NCI-H1694 treated with DMSO at 0.1 percent for 48 hours (cell line): ENCODE measurements at regions not wholly inside any gene's neighbourhood (a gene's known extent, or its start where the extent isn't known, plus 50 kb on each side); places are given as distances from the start of the nearest gene placed in this dataset.

Source experiments
- DNase-seq: peaks from one replicate; lab custom pipeline; 2025; lab: John Stamatoyannopoulos, UW

DNA sequence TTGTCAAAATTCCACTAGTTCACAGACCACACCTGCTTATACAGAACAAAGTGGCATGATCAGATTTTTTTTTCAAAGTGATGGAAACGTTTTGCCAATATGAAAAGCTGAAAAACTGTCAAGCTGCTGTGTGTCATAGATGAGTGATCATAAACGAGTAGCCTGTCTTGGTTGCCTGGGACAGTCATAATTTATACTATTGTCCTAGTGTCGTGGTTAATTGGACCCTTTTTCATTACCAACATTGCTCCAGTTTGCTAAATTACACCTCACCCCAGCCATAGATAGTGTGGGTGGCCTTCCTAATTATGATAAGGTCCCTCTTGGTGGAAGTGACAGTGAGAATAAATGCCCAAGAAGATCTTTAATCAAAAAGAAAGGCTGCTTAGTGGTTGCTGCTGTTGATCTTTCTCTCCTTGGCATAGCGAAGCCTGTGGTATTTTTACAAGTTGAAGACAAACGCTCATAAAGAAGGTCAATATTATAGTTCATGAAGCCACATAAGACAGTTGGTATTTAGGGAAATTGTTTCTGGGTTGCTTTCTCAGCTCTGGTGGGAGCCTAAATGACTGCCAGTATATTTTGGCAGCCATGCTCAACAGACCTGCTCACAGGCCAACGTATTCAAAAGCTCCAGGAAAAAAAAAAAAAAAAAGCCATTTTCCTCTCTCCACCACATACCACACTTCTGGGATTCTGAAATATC, 478.1 kb downstream of the PLA2G4A start:
- DNase-seq = no peak

DNA sequence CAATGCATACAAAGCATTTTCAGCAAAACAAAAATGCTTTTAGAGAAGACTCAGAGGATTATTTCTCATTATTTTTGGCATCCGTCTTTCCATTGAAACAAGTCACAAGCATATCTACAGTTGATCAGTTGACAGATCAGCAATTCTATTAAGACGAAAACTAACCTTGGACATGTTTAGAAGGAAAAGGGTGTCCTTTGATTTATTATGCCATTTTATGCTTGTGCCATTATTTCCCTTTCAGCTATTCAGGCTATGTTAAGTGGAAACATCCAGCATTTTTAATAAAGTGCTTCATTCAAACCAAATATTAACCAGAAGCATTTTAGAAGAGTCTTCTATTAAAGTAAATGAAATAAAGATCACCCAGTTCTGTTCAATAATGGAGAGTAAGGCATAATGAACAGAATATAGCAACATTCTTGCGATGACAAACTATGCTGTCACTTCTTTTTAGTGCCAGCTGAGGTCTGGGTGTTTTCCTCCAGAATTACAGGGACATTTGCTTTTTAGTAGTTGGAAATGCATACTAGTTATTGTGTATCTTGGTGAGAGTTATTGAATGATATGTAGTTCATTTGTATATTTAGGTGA, 481.4 kb downstream of the PLA2G4A start:
- DNase-seq = no peak

DNA sequence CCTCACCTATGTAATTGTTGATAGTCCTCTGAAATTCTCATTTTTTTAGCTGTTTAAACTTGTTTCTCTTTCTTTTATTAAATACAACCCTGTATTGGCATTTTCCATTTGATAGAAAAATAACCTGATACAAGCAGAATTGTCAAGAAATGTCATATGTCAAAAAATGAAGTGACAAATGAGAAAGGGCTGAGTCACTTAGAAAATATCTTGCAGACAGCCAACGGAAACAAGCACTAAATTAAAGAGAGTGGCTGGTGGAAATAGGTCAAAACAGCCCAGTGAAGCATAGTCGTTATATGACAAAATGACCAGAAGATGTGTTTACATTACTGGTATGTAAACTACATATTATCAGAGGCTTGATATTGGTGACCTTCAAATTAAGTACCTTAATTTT, 484.4 kb downstream of the PLA2G4A start:
- no peak for DNase-seq

DNA sequence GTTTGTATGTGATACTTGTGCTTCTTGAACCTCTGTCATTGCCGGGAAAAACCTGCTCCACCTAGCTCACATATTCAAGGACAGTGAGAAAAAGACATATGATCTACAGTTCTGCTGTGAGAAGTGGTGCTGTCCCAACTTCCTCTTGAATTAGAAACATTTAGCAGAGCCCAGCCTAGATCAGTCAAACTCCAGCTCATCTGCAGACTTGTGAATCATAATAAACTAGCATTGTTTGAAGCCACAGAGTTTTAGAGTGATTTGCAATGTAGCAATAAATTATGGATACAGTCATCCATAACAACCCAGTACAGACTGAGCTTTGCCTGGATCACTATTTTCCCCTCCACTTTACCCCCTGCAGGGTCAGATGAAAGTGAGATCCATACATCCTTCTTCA, 497.8 kb downstream of the PLA2G4A start:
- DNase-seq = no peak

DNA sequence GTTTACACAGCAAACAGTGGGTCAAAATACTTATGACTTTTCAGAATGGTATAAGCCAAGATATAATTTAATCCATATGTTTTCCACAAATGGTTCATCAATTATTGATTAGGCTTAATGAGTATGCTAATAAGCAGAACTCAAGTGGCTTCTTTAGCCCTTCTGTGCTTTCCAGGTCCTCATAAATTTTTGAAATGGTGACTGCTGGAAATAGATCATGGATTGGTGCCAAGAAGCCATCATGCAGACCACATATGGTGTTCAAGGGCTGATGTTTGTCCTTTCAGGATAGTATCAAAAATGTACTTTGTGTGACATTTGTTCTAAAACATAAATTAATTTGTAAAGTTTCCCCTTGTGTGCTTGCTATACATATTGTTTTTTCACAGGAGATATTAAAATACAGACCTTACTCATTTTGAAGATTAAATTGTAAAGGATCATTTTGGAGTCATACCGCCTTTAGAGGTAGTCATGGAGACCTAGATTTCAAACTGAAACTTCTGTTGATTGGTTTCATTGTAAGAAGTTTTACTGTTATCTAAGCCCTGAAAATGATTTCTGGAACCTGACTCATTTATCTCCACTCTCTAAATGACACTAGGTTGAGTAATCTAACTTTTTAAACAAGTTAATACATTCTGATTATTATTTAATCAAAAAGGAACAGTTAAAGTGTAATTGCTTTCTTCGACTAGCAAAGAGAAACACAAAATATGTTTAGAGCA, 507.9 kb downstream of the PLA2G4A start:
- peak; percentile 39 for DNase-seq

DNA sequence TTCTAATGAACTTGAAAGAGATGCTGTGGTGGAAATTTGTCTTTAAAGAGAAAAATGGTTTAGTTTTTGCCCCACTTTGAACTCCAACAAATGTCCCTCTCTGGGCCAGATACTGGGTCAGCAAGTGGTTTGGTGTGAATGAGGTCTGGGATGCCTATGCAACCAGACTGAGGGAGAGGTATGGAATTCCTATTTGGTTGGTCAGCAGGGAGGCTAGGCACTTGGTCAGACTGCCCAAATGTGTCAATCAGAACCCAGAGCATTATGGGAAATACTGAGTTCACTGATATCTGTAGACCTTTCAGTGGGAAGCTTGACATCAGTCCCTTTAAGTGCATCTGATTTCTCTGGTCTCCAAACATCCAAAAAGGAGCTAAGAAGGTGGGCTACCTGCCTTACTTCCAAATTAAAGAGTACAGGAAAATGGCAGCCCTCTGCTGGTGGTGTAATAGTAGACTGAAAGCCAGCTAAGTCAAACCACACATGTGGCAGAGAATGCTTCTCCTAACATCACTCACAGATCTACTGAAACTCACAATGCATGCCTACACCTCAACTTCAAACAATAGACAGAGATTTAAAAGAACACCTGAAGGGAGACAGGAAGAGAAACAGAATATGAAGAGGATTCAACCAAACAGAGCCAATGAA, 510.1 kb downstream of the PLA2G4A start:
- no peak for DNase-seq

DNA sequence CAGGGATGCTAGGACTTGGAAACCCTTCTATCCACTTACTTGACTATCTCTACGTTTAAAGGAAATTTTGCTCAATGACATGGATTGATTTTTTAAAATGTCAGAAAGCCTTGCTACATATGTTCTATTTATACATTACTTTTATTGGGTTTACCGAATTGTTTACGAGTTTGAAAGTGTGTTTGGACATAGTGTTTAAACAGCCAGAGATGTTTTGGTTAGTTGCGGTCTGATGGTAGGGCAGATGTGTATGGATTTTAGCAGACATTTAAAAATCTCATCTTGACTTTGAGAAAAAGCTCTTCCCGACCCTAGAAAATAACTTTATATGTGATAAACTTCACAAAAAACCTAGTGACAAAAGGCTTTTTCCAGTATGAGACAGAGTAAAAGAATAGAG, 513.7 kb downstream of the PLA2G4A start:
- DNase-seq = no peak

DNA sequence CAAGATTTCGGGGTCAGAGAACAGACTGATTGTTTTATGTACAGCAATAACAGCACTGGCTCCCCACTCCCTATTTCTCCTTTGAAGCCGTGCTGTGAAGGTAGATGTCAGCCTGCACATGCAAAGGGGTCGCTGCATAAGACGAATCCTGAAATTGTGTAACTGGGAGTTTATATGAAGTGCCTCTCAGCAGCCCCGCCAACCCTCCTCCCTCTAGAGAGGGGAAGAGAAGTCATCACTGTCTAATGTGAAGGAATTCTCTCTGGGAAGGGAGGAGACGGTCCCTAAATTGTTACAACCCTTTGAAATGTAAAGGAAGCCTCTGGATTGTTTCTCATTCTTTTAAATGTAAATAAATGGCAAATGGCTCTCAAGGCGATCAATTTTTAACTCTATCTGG, 545.3 kb downstream of the PLA2G4A start:
- DNase-seq = no peak

DNA sequence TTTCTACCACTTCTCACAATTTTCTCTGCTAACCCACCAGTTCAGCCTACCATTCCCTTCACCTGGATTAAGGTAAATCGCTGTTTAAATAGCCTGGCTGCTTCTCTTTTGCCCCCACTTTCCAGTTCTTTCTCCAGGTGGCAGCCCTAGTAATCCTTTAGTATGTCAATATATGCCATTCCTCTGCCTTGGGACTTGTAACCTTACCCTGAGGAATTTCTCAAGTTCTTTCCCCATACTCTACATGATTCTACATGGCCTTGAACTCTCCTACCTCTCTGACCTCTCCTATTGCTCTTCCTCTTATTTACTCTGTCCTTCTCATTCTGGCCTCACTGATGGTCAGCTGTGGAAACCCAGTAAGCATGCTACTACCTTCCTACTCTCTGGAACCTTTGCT, 546.0 kb downstream of the PLA2G4A start:
- no peak for DNase-seq

DNA sequence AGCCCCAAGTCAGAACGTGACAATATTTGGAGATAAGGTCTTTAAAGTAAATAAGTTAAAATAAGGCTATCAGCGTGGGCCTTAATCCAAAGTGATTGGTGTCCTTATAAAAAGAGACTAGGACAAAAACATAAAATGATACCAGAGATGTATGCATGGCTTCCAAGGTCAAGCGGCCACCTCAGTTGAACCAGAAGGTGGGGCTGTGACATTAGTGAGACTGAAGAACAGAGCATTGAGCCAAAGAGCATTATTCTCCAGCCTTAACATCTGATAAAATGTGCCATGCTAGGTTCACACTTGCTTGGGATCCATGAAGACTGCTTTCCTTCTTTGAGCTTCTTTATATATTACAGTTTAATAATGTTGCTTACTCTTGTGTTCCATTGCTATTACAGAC, 554.6 kb downstream of the PLA2G4A start:
- DNase-seq = no peak

DNA sequence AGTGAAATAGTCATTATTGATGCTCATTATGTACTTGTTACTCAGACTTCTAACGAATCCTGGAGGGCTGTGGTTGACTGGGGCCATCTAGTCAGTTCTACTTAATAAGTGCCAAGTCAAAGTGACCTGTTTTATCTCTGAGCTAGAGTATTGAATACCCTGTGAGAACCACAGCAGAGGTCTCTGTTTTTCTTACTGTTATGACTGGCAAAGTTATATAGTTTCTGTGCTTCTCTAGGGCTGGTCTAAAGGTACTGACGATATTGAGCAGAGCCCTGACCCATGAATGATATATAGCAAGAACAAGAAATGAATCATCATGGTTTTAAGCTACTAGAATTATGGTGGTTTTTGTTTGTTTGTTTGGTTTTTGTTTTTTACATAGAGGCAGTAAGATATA, 555.8 kb downstream of the PLA2G4A start:
- DNase-seq = no peak

DNA sequence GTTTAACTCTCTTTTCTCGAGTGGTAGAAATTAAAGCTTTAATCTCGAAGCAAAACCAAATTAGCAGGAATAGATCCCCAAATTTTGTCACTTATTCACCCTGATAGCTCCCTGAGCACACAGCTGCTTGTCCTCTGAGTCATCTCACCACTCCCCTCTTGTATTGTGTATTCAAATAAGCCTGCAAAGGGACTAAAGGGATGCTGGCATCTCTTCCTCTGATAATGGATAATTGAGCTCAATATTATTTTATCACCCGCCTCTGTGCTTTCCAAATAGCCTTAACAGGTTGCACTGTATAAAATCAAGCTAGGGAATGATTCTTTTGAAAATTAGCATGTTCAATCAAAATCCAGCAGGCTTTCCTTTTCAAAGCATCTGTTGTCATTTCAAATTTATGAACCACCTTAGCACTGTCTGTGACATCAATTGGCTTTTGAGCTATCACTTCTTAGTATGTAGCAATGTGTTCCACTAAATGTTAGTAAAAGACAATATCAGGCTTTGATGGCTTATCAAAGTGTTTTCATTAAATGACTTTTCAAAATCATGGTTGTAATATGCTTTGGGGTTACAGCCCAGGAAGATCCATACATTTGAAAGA, 561.6 kb downstream of the PLA2G4A start:
- no peak for DNase-seq

DNA sequence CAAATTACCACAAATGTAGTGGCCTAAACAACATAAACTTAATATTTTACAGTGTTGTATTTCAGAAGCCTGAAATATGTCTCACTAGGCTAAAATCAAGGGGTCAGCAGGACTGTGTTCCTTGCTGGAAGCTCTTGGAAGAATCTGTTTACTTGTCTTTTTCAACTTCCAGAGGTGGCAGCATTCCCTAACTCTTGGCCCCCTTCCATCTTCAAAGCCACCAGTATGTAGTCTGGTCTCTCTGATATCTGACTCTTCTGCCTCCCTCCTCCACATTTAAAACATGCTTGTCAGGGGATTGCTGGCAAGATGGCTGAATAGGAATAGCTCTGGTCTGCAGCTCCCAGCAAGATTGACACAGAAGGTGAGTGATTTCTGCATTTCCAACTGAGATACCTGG, 567.5 kb downstream of the PLA2G4A start:
- DNase-seq = no peak

DNA sequence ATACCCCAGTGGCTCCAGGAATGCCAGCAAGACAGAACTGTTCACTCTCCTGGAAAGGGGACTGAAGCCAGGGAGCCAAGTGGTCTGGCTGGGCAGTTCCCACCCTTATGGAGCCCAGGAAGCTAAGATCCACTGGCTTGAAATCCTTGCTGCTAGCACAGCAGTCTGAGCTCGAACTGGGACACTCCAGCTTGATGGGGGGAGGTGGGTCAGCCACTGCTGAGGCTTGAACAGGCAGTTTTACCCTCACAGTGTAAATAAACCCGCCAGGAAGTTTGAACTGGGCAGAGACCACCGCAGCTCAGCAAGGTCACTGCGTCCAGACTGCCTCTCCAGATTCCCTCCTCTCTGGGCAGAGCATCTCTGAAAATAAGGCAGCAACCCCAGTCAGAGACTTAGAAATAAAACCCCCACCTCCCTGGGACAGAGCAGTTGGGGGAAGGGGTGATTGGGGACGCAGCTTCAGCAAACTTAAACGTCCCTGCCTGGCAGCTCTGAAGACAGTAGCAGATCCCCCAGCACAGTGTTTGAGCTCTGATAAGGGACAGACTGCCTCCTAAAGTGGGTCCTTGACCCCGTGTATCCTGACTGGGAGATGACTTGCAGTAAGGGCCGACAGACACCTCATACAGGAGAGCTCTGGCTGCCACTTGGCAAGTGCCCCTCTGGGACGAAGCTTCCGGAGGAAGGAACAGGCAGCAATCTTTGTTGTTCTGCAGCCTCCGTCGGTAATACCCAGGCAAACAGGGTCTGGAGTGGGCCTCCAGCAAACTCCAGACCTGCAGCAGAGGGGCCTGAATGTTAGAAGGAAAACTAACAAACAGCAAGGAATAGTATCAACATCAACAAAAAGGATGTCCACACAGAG, 568.4 kb downstream of the PLA2G4A start:
- no peak for DNase-seq

DNA sequence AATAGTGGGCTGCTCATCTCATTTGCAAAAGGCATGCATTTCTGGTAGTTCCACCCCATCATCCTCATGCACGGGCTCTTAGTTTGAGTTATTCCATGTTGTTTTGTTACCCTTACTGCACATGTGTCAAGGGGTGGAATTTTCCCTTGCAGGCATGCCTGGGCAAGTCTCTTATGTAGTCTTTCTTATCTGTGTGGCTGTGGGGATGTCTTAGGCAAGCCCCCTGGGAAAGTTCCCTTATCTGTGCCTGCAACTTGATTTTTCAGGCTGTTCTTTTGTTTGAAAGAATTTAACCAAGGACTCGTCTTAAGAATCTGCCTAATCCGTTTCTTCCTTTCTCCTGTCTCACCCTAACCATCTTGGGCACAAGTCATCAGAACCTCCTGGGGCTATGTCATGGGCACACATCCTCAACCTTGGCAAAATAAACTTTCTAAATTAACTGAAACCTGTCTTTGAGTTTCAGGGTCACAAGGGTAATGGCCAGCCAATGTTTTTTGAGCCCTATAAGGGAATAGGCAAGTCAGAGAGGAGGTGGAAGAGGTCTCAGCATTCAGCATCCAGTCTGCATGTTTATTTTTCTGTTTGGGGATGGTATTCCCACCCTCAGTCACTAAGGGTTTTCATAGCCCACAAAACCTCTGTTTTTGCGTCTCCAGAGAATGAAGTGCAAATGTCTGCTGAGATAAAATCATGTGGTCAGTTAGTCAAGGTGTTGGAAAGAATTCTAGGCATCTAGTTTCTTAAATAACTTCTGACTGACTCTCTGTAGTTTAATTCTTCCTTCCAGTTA, 579.7 kb downstream of the PLA2G4A start:
- DNase-seq = no peak

DNA sequence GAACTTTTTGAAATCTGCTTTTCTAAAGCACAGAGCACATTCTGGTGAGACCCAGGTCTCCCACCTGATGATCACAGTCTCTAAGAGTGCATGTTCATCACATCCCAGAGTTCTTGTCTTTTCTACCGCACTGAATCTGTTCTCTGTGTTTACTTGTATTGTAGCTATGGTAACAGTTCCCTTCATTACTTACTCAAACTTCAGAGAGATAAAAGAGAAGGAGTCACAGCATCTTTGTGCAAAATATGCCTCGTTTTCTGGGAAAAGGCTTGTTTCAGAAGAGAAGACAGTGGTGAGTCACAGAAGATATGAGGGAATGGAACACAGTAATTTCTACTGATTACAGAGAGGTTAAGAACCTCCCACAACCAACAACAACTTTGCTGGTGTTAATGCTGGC, 580.6 kb downstream of the PLA2G4A start:
- no peak for DNase-seq

DNA sequence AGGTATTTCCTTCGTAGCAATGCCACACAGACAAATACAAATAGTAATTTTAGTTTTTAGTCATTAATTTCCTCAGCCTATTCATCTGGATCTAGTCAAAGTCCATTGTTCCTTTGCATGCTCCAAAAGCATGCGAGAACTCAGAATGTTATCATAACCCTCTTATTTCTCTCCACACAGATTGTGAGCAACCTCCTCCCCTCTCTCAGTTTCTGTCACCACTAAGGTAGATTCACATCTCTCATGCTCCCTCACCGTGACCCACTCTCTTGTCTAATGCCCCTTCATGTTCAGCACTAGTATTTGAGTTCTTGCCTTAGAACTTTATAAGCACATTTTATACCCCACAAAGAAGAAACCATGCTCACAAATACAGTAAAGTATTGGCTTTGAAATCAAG, 582.4 kb downstream of the PLA2G4A start:
- no peak for DNase-seq

DNA sequence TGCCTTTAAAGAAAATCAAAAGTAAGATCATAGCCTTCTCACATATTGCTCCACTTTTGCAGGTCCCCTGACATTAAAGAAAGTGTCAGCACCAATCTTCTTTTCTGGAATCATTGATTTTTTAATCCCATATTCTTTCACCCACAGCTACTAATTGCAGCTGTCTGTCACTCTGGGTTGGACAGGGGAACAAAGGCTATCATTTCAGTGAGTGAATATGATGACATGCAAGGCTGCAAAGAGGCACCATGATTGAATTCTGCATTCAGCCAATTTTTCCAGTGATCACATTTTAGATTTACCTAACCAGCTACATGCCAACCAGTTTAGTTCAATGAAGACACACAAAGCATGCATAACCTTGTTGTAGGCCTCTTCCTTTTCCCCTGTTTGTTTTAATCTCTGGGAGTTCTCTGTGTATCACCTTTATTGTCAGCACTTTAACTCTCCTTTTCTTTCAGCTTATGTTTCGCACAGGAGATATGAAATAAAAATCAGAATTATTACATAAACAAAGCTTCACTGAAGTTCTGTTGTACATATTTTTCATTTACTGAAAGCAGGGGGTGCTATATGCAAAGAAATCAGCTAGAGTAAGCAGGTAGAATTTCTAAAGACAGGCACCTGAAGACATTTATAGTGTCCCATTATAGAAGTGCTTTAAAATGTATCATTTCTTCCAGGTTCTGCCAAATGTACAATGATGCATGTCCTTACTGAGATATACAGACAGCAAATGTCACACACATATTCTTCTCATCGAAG, 584.8 kb downstream of the PLA2G4A start:
- DNase-seq = peak; percentile 27

DNA sequence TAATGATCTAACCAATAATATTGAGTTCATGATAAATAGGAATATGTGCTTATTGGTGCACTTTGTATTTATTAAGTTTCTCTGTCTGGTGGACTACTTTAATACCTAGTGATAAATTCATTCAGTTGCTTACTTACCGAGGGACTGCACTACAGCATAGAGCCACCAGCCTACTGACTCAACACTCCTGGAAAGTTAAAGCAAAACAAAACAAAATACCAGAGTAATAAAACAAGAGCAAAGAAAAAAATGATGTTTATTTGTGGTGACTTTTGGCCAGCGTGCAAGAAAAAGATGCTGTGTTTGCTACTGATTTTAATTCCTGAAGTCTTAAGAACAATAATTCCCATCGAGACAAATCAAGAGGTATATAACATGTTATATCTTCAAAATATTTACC, 586.3 kb downstream of the PLA2G4A start:
- no peak for DNase-seq

DNA sequence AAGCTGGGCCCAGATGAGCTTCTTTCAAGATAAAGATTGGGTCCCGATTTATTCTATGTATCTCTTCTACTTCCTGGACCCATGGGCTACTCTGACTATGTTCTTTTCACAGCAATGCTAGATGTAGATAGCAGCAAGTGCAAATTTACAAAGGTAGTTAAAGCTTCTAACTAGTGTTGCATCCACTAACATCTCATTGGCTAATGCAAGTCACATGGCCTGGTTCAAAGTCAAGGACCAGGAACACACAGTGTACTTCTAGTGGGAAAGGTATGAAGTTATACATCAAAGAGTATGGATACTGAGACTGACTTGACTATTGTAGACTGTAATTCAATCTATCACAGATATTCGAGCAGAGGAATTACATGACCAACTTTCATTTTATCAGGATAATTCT, 588.8 kb downstream of the PLA2G4A start:
- no peak for DNase-seq
